ENCODE measurements at regions not wholly inside any gene's neighbourhood (a gene's known extent, or its start where the extent isn't known, plus 50 kb on each side); places are given as distances from the start of the nearest gene placed in this dataset.

DNA sequence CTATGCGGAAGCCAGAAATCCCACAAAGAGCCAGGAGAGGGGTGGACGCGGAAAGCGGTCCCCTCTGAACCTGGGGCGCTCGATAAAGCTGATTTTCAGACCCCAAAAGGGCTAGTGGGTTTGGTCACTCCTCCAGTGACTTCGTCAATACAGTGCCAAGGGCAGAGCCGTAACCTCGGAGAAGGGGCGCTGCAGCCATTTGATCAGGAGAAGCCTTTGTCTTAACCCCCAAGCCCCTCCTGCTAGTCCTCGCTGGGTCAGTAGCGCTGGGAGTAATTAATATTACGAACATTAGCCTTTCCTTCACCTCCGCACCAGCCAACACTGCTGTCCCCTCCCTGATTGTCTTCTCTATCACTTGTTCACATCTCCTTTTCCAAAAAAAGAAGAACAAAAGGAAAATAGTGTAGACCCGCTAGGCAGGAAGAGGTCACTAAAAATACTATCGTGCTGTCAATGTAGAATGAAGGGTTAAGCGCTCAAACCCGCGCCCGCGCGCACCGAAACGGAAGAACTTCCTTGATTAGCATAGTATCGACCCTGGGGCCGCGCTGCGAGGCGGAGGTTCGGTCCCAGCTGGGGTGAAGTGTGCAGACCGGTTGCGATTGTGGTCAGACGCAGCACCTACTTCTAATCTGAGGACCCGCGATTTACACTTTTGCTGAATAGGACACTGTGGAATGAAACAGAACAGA, 63.2 kb upstream of the MAPRE2 start:
- POLR2A ChIA-PET: interaction anchor here (0.6 to 0.9 kb wide), 2 partner anchors 366 to 614 kb away, joined by 3 read pairs; partner anchors contain the start of gene ZNF24
- ATAC-seq (ENCODE audit: low read depth) (peak; percentile 26), DNase-seq (peak; percentile 39)
- Mint-ChIP-seq H3K27me3 (peaks cover 11% of the 10 kb centered on the region), H3K4me3 (peak overlapping the region; percentile 89), H3K36me3 (ENCODE audit: low read depth) (no peaks in the 10 kb centered on the region), H3K9me3 (no peaks in the 10 kb centered on the region), H3K4me1 (peaks cover 23% of the 10 kb centered on the region), H3K27ac (no peak overlapping the region)
- intact Hi-C loops (cut with micrococcal nuclease): loop anchor here (2.0 to 10.0 kb wide), 10 partner anchors 15 to 1847 kb away; partner anchors contain the start of genes ELP2, INO80C, KIAA1328 and MAPRE2
- TF ChIP-seq, protein P1, sequence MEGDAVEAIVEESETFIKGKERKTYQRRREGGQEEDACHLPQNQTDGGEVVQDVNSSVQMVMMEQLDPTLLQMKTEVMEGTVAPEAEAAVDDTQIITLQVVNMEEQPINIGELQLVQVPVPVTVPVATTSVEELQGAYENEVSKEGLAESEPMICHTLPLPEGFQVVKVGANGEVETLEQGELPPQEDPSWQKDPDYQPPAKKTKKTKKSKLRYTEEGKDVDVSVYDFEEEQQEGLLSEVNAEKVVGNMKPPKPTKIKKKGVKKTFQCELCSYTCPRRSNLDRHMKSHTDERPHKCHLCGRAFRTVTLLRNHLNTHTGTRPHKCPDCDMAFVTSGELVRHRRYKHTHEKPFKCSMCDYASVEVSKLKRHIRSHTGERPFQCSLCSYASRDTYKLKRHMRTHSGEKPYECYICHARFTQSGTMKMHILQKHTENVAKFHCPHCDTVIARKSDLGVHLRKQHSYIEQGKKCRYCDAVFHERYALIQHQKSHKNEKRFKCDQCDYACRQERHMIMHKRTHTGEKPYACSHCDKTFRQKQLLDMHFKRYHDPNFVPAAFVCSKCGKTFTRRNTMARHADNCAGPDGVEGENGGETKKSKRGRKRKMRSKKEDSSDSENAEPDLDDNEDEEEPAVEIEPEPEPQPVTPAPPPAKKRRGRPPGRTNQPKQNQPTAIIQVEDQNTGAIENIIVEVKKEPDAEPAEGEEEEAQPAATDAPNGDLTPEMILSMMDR (IDR thresholded peaks at IDR 0.05): no peak
- CTCF ChIA-PET: no interaction called here

GRCh38 chr18:34978533-34978893, 62.7 kb upstream of the MAPRE2 start:
- POLR2A ChIA-PET: interaction anchor here (0.9 kb wide), 1 partner anchor 366 kb away, joined by 3 read pairs; the partner anchor contains the start of gene ZNF24
- peaks cover 6% of the 10 kb centered on the region for H3K27me3 Mint-ChIP-seq
- H3K27ac Mint-ChIP-seq: no peak overlapping the region
- no peak for ATAC-seq (ENCODE audit: low read depth)
- H3K4me3 Mint-ChIP-seq: peak overlapping the region; percentile 89
- peaks cover 23% of the 10 kb centered on the region for H3K4me1 Mint-ChIP-seq
- CTCF ChIA-PET: no interaction called here
- intact Hi-C loops (cut with micrococcal nuclease): loop anchor here (2.0 to 10.0 kb wide), 7 partner anchors 14 to 1846 kb away; partner anchors contain the start of genes ELP2, INO80C, KIAA1328 and RMP24
- no peaks in the 10 kb centered on the region for H3K9me3 Mint-ChIP-seq
- TF ChIP-seq, protein P1 (IDR thresholded peaks at IDR 0.05): no peak
- no peaks in the 10 kb centered on the region for H3K36me3 Mint-ChIP-seq (ENCODE audit: low read depth)
- DNase-seq: no peak

DNA sequence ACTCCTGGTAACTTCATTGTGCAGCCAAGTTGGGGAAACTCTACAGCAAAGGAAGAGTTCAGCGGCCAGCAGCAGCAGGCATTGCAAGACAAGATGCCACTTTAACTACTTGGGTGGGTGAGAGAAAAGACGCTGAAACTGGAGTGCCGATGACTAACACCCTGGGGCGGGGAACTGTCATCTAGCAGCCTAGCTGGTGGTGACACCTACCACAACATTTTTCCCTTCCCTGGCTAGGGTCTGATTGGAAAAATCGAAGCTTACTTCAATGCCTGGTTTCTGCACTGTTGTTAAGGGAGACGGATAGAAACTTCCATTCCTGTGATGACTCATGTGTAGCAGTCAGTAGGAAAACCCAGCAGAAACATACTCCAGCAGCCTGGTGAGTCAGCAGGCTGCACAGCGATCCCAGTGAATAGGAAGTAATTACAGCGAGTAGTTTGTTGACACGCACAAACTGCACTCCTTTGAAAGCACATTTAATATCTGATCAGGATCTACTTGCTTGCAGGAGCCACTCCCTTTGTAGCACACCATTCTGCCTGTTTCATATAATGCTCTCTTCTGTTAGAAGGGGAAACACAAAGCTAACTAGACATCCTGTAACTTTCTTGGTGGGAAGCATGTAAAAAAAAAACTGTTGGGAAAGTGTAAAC, 62.1 kb upstream of the MAPRE2 start:
- TF ChIP-seq, protein P1 (IDR thresholded peaks at IDR 0.05): no peak
- DNase-seq (peak; percentile 18), ATAC-seq (ENCODE audit: low read depth) (peak; percentile 51)
- Mint-ChIP-seq H3K36me3 (ENCODE audit: low read depth) (no peaks in the 10 kb centered on the region), H3K4me3 (peak overlapping the region; percentile 89), H3K27ac (peak overlapping the region; percentile 54), H3K27me3 (peaks cover 4% of the 10 kb centered on the region), H3K4me1 (peaks cover 23% of the 10 kb centered on the region), H3K9me3 (no peaks in the 10 kb centered on the region)
- ChIA-PET CTCF (no interaction called here), POLR2A (interaction anchor here (0.9 kb wide), 1 partner anchor 365 kb away, joined by 3 read pairs; the partner anchor contains the start of gene ZNF24)
- intact Hi-C loops (cut with micrococcal nuclease): loop anchor here (2.0 to 10.0 kb wide), 7 partner anchors 14 to 1846 kb away; partner anchors contain the start of genes ELP2, INO80C, KIAA1328 and RMP24

- no peaks in the 10 kb centered on the region for H3K27me3 Mint-ChIP-seq
- H3K4me3 Mint-ChIP-seq: no peak overlapping the region
- H3K36me3 Mint-ChIP-seq (ENCODE audit: low read depth): no peaks in the 10 kb centered on the region
- CTCF ChIA-PET: no interaction called here
- intact Hi-C loops (cut with micrococcal nuclease): no loop called here
- POLR2A ChIA-PET: no interaction called here
- no peaks in the 10 kb centered on the region for H3K9me3 Mint-ChIP-seq
- TF ChIP-seq, protein P1 (IDR thresholded peaks at IDR 0.05): no peak
- ATAC-seq (ENCODE audit: low read depth) (no peak), DNase-seq (no peak)
- H3K27ac Mint-ChIP-seq: no peak overlapping the region
- H3K4me1 Mint-ChIP-seq: peaks cover 17% of the 10 kb centered on the region
Observed at GRCh38 chr18:34981487-34981886, 59.7 kb upstream of the MAPRE2 start.

DNA sequence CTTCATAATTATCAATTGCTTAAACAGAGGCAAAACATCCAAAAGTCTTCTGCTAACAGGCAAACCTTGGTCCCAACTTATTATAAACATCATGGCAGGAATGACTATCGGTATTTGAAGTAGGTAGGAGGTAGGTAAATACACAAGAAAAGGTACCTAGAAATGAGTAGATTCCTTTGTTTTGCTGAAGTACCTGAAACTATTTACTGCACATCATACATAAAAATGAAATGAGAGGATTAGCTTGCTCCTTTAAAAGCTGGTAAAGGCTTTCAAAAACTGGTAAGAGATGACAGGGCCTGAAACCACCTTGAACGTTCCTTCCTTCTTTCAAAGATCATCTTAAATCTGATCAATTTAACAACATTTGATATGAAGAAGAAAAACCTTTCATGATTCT, 55.2 kb upstream of the MAPRE2 start:
- Mint-ChIP-seq H3K9me3 (no peaks in the 10 kb centered on the region), H3K4me1 (no peaks in the 10 kb centered on the region), H3K36me3 (ENCODE audit: low read depth) (no peaks in the 10 kb centered on the region), H3K27ac (no peak overlapping the region), H3K27me3 (peaks cover 4% of the 10 kb centered on the region), H3K4me3 (no peak overlapping the region)
- CTCF ChIA-PET: no interaction called here
- DNase-seq (no peak), ATAC-seq (ENCODE audit: low read depth) (no peak)
- intact Hi-C loops (cut with micrococcal nuclease): no loop called here
- POLR2A ChIA-PET: no interaction called here
- TF ChIP-seq, protein P1 (IDR thresholded peaks at IDR 0.05): no peak
